ENCODE measurements at regions not wholly inside any gene's neighbourhood (a gene's known extent, or its start where the extent isn't known, plus 50 kb on each side); places are given as distances from the start of the nearest gene placed in this dataset.

- H3K27me3 ChIP-seq = no peaks in the 10 kb centered on the region
- no peak overlapping the region for H3K27ac ChIP-seq
- no peaks in the 10 kb centered on the region for H3K36me3 ChIP-seq
- no peak overlapping the region for H3K4me3 ChIP-seq
- no peaks in the 10 kb centered on the region for H3K4me1 ChIP-seq
- TF ChIP-seq, protein P1, sequence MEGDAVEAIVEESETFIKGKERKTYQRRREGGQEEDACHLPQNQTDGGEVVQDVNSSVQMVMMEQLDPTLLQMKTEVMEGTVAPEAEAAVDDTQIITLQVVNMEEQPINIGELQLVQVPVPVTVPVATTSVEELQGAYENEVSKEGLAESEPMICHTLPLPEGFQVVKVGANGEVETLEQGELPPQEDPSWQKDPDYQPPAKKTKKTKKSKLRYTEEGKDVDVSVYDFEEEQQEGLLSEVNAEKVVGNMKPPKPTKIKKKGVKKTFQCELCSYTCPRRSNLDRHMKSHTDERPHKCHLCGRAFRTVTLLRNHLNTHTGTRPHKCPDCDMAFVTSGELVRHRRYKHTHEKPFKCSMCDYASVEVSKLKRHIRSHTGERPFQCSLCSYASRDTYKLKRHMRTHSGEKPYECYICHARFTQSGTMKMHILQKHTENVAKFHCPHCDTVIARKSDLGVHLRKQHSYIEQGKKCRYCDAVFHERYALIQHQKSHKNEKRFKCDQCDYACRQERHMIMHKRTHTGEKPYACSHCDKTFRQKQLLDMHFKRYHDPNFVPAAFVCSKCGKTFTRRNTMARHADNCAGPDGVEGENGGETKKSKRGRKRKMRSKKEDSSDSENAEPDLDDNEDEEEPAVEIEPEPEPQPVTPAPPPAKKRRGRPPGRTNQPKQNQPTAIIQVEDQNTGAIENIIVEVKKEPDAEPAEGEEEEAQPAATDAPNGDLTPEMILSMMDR (IDR thresholded peaks at IDR 0.05) = no peak
- TF ChIP-seq EP300 (IDR thresholded peaks at IDR 0.05) = no peak
- no peak for TF ChIP-seq POLR2A (IDR thresholded peaks at IDR 0.05)
- 51 to 53% methylated on average over 3 of the region's 3 CpGs for WGBS, 2 donors
- H3K9me3 ChIP-seq = no peaks in the 10 kb centered on the region
- DNase-seq (ENCODE audit: low spot score in 2 of 2) = no peak
These were observed 101.2 kb upstream of the PRPS1L1 start for GRCh38 chr7:18128846-18129245.

DNA sequence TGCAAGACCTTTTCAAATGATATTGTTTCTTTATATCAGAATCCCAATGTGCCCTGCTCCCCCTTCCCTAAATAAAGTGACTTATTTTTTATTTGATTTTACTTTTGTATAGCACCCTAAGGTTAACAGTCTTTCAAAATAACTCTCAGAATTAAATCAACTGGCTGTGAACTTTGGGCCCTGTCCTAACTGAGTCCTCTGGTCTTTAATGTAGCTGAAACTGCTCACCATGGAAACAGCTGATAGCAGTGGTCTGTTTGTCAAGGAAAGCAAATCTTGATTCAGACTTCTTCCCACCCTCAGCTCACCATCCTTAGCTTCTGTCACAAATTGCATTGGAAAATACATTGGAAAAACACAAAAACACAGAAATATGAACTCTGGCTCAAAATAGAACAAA is 105.2 kb upstream of the PRPS1L1 start:
- Histone ChIP-seq H3K27ac (no peak overlapping the region), H3K4me1 (no peaks in the 10 kb centered on the region), H3K4me3 (no peak overlapping the region), H3K9me3 (no peaks in the 10 kb centered on the region), H3K27me3 (no peaks in the 10 kb centered on the region), H3K36me3 (no peaks in the 10 kb centered on the region)
- DNase-seq (ENCODE audit: low spot score in 2 of 2) = no peak
- TF ChIP-seq, protein P1 (IDR thresholded peaks at IDR 0.05) = no peak
- TF ChIP-seq EP300 (IDR thresholded peaks at IDR 0.05) (no peak), POLR2A (IDR thresholded peaks at IDR 0.05) (no peak)

GRCh38 chr7:18133921-18134320 is 106.3 kb upstream of the PRPS1L1 start:
- Histone ChIP-seq H3K36me3 (no peaks in the 10 kb centered on the region), H3K4me3 (no peak overlapping the region), H3K9me3 (no peaks in the 10 kb centered on the region), H3K4me1 (no peaks in the 10 kb centered on the region), H3K27ac (no peak overlapping the region), H3K27me3 (no peaks in the 10 kb centered on the region)
- TF ChIP-seq, protein P1 (IDR thresholded peaks at IDR 0.05) = no peak
- TF ChIP-seq POLR2A (IDR thresholded peaks at IDR 0.05) (no peak), EP300 (IDR thresholded peaks at IDR 0.05) (no peak)
- no peak for DNase-seq (ENCODE audit: low spot score in 2 of 2)
- 88 to 91% methylated on average over 3 of the region's 3 CpGs for WGBS, 2 donors

DNA sequence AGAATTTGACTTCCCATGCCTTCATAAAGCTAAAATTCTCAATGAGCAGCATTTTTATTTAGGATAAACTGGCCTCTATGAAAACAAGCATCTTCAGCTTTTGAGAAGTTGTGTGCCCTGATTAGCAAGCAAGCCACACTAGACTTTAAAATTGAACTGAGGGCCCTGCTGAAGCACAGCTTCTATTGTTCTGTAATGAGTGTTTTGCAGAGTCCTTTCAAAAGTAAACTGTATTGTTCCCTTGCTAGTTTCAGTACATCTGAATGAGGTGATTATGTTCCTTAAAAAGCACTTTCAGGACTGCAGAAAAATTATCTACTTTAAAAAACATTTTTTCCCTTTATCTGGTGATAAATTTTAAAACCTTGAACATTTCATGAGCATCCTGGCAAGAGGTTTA is 113.3 kb upstream of the PRPS1L1 start:
- TF ChIP-seq, protein P1 (IDR thresholded peaks at IDR 0.05) = no peak
- TF ChIP-seq EP300 (IDR thresholded peaks at IDR 0.05) (no peak), POLR2A (IDR thresholded peaks at IDR 0.05) (no peak)
- Histone ChIP-seq H3K4me1 (no peaks in the 10 kb centered on the region), H3K9me3 (no peaks in the 10 kb centered on the region), H3K4me3 (no peak overlapping the region), H3K27me3 (no peaks in the 10 kb centered on the region), H3K27ac (no peak overlapping the region), H3K36me3 (no peaks in the 10 kb centered on the region)
- no peak for DNase-seq (ENCODE audit: low spot score in 2 of 2)

DNA sequence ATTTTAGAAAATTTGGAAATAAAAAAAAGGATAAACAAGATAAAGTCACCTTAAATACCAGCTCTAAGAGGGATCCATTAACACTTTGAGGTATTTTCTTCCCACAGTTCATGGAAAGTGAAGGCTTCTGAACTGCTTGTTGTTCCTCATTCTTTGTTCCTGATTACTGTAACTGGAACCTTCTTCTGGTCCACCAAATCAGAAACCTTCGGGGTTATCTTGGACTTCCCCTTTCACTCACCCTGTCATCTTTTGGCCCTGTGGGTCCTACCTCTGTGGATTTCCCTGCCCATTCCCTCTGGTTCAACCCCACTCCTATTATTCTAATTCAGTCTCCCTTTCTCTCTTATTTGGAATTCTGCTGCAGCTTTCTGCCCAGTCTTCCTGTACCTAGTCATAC is 116.5 kb upstream of the PRPS1L1 start:
- Histone ChIP-seq H3K27ac (no peak overlapping the region), H3K27me3 (no peaks in the 10 kb centered on the region), H3K4me1 (no peaks in the 10 kb centered on the region), H3K36me3 (no peaks in the 10 kb centered on the region), H3K9me3 (no peaks in the 10 kb centered on the region), H3K4me3 (no peak overlapping the region)
- no peak for DNase-seq (ENCODE audit: low spot score in 2 of 2)
- TF ChIP-seq, protein P1 (IDR thresholded peaks at IDR 0.05) = no peak
- no peak for TF ChIP-seq POLR2A (IDR thresholded peaks at IDR 0.05)
- TF ChIP-seq EP300 (IDR thresholded peaks at IDR 0.05) = no peak
- 77 to 83% methylated on average over 1 of the region's 1 CpG for WGBS, 2 donors

Data from tibial nerve (tissue), 4 donors.